ENCODE measurements at regions not wholly inside any gene's neighbourhood (a gene's known extent, or its start where the extent isn't known, plus 50 kb on each side); places are given as distances from the start of the nearest gene placed in this dataset.

- TF ChIP-seq MAX (IDR thresholded peaks at IDR 0.05; ENCODE audit: insufficient read depth, insufficient read length), result no peak
- no peak overlapping the region for H2AFZ ChIP-seq (ENCODE audit: low read depth, low read length)
- H4K20me1 ChIP-seq (replicated peaks; ENCODE audit: control insufficient read depth, extremely low read depth, insufficient read depth, low read length), result no peaks in the 10 kb centered on the region
- no peaks in the 10 kb centered on the region for H3K4me1 ChIP-seq (ENCODE audit: control insufficient read depth, extremely low read depth, insufficient read depth, low read length)
- POLR2A ChIA-PET, result no interaction called here
- H3K27me3 ChIP-seq (ENCODE audit: control insufficient read depth in 2 of 2, insufficient read depth in 2 of 2, low read length in 2 of 2), result no peaks in the 10 kb centered on the region
- no peaks in the 10 kb centered on the region for H3K79me2 ChIP-seq (ENCODE audit: control insufficient read depth, insufficient read depth, low read length)
- CTCF ChIA-PET, result no interaction called here
- H3K4me3 ChIP-seq (replicated peaks in 1 of 3; ENCODE audit: insufficient read depth in 1 of 3, low read depth in 1 of 3, low read length in 3 of 3), result no peak overlapping the region
- no peaks in the 10 kb centered on the region for H3K9me3 ChIP-seq (replicated peaks; ENCODE audit: control insufficient read depth, insufficient read depth, low read length)
- DNase-seq (ENCODE audit: low read depth, low spot score) (no peak), FAIRE-seq (no peak)
- H3K27ac ChIP-seq (ENCODE audit: insufficient read depth, low read depth, low read length), result no peak overlapping the region
- dilution Hi-C loops (cut with MboI; ENCODE audit: extremely low pct_ligation_motif_present, low sequenced_read_pairs), result no loop called here
- BruUV-seq (replicated peaks), result no TSS peak
- no peaks in the 10 kb centered on the region for H3K36me3 ChIP-seq (ENCODE audit: control insufficient read depth in 2 of 2, extremely low read depth in 1 of 2, insufficient read depth in 2 of 2, low read length in 2 of 2)
- intact Hi-C loops (cut with micrococcal nuclease), result no loop called here
- no peak overlapping the region for H3K4me2 ChIP-seq (ENCODE audit: insufficient read depth, low read length)
- no peaks in the 10 kb centered on the region for H3K9me1 ChIP-seq (replicated peaks; ENCODE audit: control insufficient read depth, extremely low read depth, insufficient read depth, low read length)
- H3K9ac ChIP-seq (replicated peaks; ENCODE audit: extremely low read depth, insufficient read depth, low read length), result no peak overlapping the region
Measured at GRCh38 chr16:10332775-10333174, 53.1 kb upstream of the ATF7IP2 start.

- TF ChIP-seq POLR2AphosphoS5 (IDR thresholded peaks at IDR 0.05; ENCODE audit: insufficient read depth, low read depth, low read length) (no peak), CTCF (IDR thresholded peaks at IDR 0.05; ENCODE audit: extremely low read depth in 1 of 2, insufficient read depth in 1 of 2, low read depth in 1 of 2, low read length in 2 of 2) (no peak), FOS (IDR thresholded peaks at IDR 0.05; ENCODE audit: borderline replicate concordance, insufficient read depth, low read length) (no peak), MAX (IDR thresholded peaks at IDR 0.05; ENCODE audit: insufficient read depth, insufficient read length) (no peak)
- BruUV-seq (replicated peaks), result no TSS peak
- no peaks in the 10 kb centered on the region for H3K9me3 ChIP-seq (replicated peaks; ENCODE audit: control insufficient read depth, insufficient read depth, low read length)
- intact Hi-C loops (cut with micrococcal nuclease) (no loop called here), dilution Hi-C loops (cut with MboI; ENCODE audit: extremely low pct_ligation_motif_present, low sequenced_read_pairs) (no loop called here)
- ChIA-PET CTCF (no interaction called here), POLR2A (no interaction called here)
- no peaks in the 10 kb centered on the region for H4K20me1 ChIP-seq (replicated peaks; ENCODE audit: control insufficient read depth, extremely low read depth, insufficient read depth, low read length)
- H3K9ac ChIP-seq (replicated peaks; ENCODE audit: extremely low read depth, insufficient read depth, low read length), result no peak overlapping the region
- H3K4me2 ChIP-seq (ENCODE audit: insufficient read depth, low read length), result no peak overlapping the region
- H3K27ac ChIP-seq (ENCODE audit: insufficient read depth, low read depth, low read length), result no peak overlapping the region
- no peak overlapping the region for H3K4me3 ChIP-seq (replicated peaks in 1 of 3; ENCODE audit: insufficient read depth in 1 of 3, low read depth in 1 of 3, low read length in 3 of 3)
- no peaks in the 10 kb centered on the region for H3K9me1 ChIP-seq (replicated peaks; ENCODE audit: control insufficient read depth, extremely low read depth, insufficient read depth, low read length)
- DNase-seq (ENCODE audit: low read depth, low spot score), result no peak
- H3K27me3 ChIP-seq (ENCODE audit: control insufficient read depth in 2 of 2, insufficient read depth in 2 of 2, low read length in 2 of 2), result no peaks in the 10 kb centered on the region
- no peaks in the 10 kb centered on the region for H3K4me1 ChIP-seq (ENCODE audit: control insufficient read depth, extremely low read depth, insufficient read depth, low read length)
- H3K79me2 ChIP-seq (ENCODE audit: control insufficient read depth, insufficient read depth, low read length), result no peaks in the 10 kb centered on the region
- FAIRE-seq, result no peak
- H3K36me3 ChIP-seq (ENCODE audit: control insufficient read depth in 2 of 2, extremely low read depth in 1 of 2, insufficient read depth in 2 of 2, low read length in 2 of 2), result no peaks in the 10 kb centered on the region
- no peak overlapping the region for H2AFZ ChIP-seq (ENCODE audit: low read depth, low read length)
Measured at GRCh38 chr16:10333321-10334032, 52.4 kb upstream of the ATF7IP2 start.
